ENCODE measurements at regions not wholly inside any gene's neighbourhood (a gene's known extent, or its start where the extent isn't known, plus 50 kb on each side); places are given as distances from the start of the nearest gene placed in this dataset.

GRCh38 chr4:53788011-53788410 is 196.7 kb upstream of the LNX1 start:
- no peaks in the 10 kb centered on the region for H3K36me3 ChIP-seq
- intact Hi-C loops (cut with DNase I): no loop called here
- no peak overlapping the region for H3K27ac ChIP-seq
- H3K4me1 ChIP-seq: no peaks in the 10 kb centered on the region
- DNase-seq: no peak
- no peak overlapping the region for H3K4me3 ChIP-seq
- no peak for TF ChIP-seq CTCF (IDR thresholded peaks at IDR 0.05)
- no peaks in the 10 kb centered on the region for H3K27me3 ChIP-seq (ENCODE audit: low read depth)
- ATAC-seq: no peak
- no peaks in the 10 kb centered on the region for H3K9me3 ChIP-seq

DNA sequence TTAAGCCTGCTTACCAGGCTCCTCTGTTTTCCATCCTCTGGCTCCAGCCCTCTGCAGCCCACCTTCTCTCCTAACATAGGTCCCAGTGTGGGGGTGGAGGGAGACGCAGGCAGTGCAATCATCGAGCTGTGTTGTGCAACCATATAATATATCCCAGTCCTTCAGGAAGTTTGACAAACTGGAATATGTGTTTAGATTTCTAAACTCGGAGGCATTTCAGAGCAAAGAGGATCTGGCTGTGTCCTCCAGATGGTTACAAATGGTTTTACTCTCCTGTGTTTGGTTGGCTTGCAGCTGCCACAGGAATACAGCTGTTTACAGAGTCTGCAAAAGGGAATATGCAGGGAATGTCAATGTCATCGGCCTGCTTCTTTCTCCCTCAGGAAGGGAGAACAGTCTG is 195.3 kb upstream of the LNX1 start:
- ATAC-seq (peak in 1 of 2 donors; percentile 66), DNase-seq (no peak)
- Histone ChIP-seq H3K36me3 (no peaks in the 10 kb centered on the region), H3K9me3 (no peaks in the 10 kb centered on the region), H3K4me3 (no peak overlapping the region), H3K27me3 (ENCODE audit: low read depth) (no peaks in the 10 kb centered on the region), H3K4me1 (peaks cover 3% of the 10 kb centered on the region), H3K27ac (peak overlapping the region; percentile 56)
- intact Hi-C loops (cut with DNase I): no loop called here
- TF ChIP-seq CTCF (IDR thresholded peaks at IDR 0.05): no peak

DNA sequence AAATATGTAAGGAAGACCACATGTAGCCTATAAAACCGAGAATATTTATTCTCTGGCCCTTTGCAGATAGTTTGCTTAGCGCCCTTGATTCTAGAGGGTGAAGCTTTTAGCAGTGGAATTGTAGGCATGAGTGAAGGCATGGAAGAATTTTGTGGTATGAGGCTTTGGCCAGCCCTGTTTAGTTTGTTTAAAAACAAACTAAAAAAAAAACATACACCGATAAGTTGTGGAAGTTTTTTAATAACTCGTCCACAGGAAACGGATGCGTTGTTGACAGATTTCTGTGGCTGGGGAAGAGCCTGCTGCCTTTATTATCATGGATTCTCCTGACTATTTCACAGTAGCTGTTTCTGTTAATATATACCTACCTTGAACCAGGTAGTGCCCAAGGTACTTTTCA is 194.7 kb upstream of the LNX1 start:
- Histone ChIP-seq H3K4me1 (peaks cover 9% of the 10 kb centered on the region), H3K36me3 (no peaks in the 10 kb centered on the region), H3K9me3 (no peaks in the 10 kb centered on the region), H3K27me3 (ENCODE audit: low read depth) (no peaks in the 10 kb centered on the region), H3K4me3 (no peak overlapping the region), H3K27ac (peak overlapping the region; percentile 44)
- ATAC-seq (no peak), DNase-seq (no peak)
- intact Hi-C loops (cut with DNase I): no loop called here
- no peak for TF ChIP-seq CTCF (IDR thresholded peaks at IDR 0.05)

DNA sequence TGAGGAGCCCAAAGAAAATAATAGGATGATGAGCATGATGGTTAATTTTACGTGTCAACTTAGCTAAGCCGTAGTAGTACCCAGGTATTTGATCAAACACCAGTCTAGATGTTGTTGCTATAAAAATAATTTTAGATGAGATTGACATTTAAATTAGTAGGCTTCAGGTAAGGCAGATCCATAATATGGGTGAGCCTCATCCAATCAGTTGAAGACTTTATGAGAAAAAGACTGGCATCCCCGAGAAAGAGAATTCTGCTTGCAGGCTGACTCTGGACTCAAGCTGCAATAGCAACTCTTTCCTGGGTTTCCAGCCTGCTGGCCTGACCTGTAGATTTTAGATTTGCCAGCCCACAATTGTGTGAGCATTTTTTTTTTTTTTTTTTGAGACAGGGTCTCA is 192.8 kb upstream of the LNX1 start:
- no peaks in the 10 kb centered on the region for H3K9me3 ChIP-seq
- H3K36me3 ChIP-seq: no peaks in the 10 kb centered on the region
- no peaks in the 10 kb centered on the region for H3K27me3 ChIP-seq (ENCODE audit: low read depth)
- peaks cover 10% of the 10 kb centered on the region for H3K4me1 ChIP-seq
- no peak for TF ChIP-seq CTCF (IDR thresholded peaks at IDR 0.05)
- no peak for DNase-seq
- no peak overlapping the region for H3K27ac ChIP-seq
- intact Hi-C loops (cut with DNase I): no loop called here
- no peak for ATAC-seq
- H3K4me3 ChIP-seq: no peak overlapping the region

GRCh38 chr4:53783208-53783859 is 192.0 kb upstream of the LNX1 start:
- intact Hi-C loops (cut with DNase I): no loop called here

More at GRCh38 chr4:53783208-53783859, 192.0 kb upstream of the LNX1 start:
- Histone ChIP-seq H3K27ac (no peak overlapping the region), H3K36me3 (no peaks in the 10 kb centered on the region), H3K27me3 (ENCODE audit: low read depth) (no peaks in the 10 kb centered on the region), H3K4me1 (peaks cover 10% of the 10 kb centered on the region), H3K4me3 (no peak overlapping the region), H3K9me3 (no peaks in the 10 kb centered on the region)
- no peak for TF ChIP-seq CTCF (IDR thresholded peaks at IDR 0.05)
- DNase-seq: no peak
- ATAC-seq: no peak
